ENCODE measurements at regions not wholly inside any gene's neighbourhood (a gene's known extent, or its start where the extent isn't known, plus 50 kb on each side); places are given as distances from the start of the nearest gene placed in this dataset.
A peak's percentile ranks its signal among the peaks of the same experiment; 100 is the strongest.

- DNase-seq (ENCODE audit: low read depth in 4 of 4, low spot score in 1 of 4) = no peak
Observed at GRCh38 chr6:14709900-14710299, 536.0 kb upstream of the JARID2 start.

- no peak for DNase-seq (ENCODE audit: low read depth in 4 of 4, low spot score in 1 of 4)
Observed at GRCh38 chr6:14710421-14710820, 535.4 kb upstream of the JARID2 start.

GRCh38 chr6:14711056-14711703 is 534.7 kb upstream of the JARID2 start:
- DNase-seq (ENCODE audit: low read depth in 4 of 4, low spot score in 1 of 4) = peak in 2 of 4 experiments; percentile 46 to 67

- no peak for DNase-seq (ENCODE audit: low read depth in 4 of 4, low spot score in 1 of 4)
Observed at GRCh38 chr6:14711704-14712379, 534.0 kb upstream of the JARID2 start.

- DNase-seq (ENCODE audit: low read depth in 4 of 4, low spot score in 1 of 4) = no peak
Observed at GRCh38 chr6:14713008-14713960, 532.6 kb upstream of the JARID2 start.

- no peak for DNase-seq (ENCODE audit: low read depth in 4 of 4, low spot score in 1 of 4)
Observed at GRCh38 chr6:14713966-14714631, 531.8 kb upstream of the JARID2 start.

GRCh38 chr6:14715076-14715475 is 530.8 kb upstream of the JARID2 start:
- DNase-seq (ENCODE audit: low read depth in 4 of 4, low spot score in 1 of 4) = no peak

- DNase-seq (ENCODE audit: low read depth in 4 of 4, low spot score in 1 of 4) = no peak
Observed at GRCh38 chr6:14716499-14717146, 529.2 kb upstream of the JARID2 start.

- no peak for DNase-seq (ENCODE audit: low read depth in 4 of 4, low spot score in 1 of 4)
Observed at GRCh38 chr6:14717307-14717706, 528.6 kb upstream of the JARID2 start.

- DNase-seq (ENCODE audit: low read depth in 4 of 4, low spot score in 1 of 4) = no peak
Observed at GRCh38 chr6:14718861-14719260, 527.0 kb upstream of the JARID2 start.

- DNase-seq (ENCODE audit: low read depth in 4 of 4, low spot score in 1 of 4) = no peak
Observed at GRCh38 chr6:14719270-14719669, 526.6 kb upstream of the JARID2 start.

- no peak for DNase-seq (ENCODE audit: low read depth in 4 of 4, low spot score in 1 of 4)
Observed at GRCh38 chr6:14720411-14721102, 525.3 kb upstream of the JARID2 start.

- DNase-seq (ENCODE audit: low read depth in 4 of 4, low spot score in 1 of 4) = no peak
Observed at GRCh38 chr6:14721103-14721758, 524.6 kb upstream of the JARID2 start.

- DNase-seq (ENCODE audit: low read depth in 4 of 4, low spot score in 1 of 4) = no peak
Observed at GRCh38 chr6:14722001-14722562, 523.8 kb upstream of the JARID2 start.

- no peak for DNase-seq (ENCODE audit: low read depth in 4 of 4, low spot score in 1 of 4)
Observed at GRCh38 chr6:14722704-14723103, 523.2 kb upstream of the JARID2 start.

- DNase-seq (ENCODE audit: low read depth in 4 of 4, low spot score in 1 of 4) = no peak
Observed at GRCh38 chr6:14723535-14724086, 522.3 kb upstream of the JARID2 start.

- no peak for DNase-seq (ENCODE audit: low read depth in 4 of 4, low spot score in 1 of 4)
Observed at GRCh38 chr6:14724549-14724948, 521.3 kb upstream of the JARID2 start.

- DNase-seq (ENCODE audit: low read depth in 4 of 4, low spot score in 1 of 4) = no peak
Observed at GRCh38 chr6:14726816-14727493, 518.9 kb upstream of the JARID2 start.
